Thymus (tissue), 11 donors: ENCODE measurements at regions not wholly inside any gene's neighbourhood (a gene's known extent, or its start where the extent isn't known, plus 50 kb on each side); places are given as distances from the start of the nearest gene placed in this dataset.

Experiments used
- DNase-seq, 9 donors: peaks; one replicate each; pipeline ENCODE4 v3.0.0-alpha.2; 2013; ENCODE audit warnings: low spot score in 9 of 9, low read depth in 6 of 9, missing footprints in 1 of 9
- H3K27ac ChIP-seq, 2 donors: one replicate each; pipeline ENCODE4 v1.5.1; 2013; ENCODE audit warnings: control low read depth in 1 of 2, low read depth in 1 of 2, low read length in 1 of 2, mild to moderate bottlenecking in 1 of 2, moderate library complexity in 1 of 2
- H3K27me3 ChIP-seq, 2 donors: one replicate each; pipeline ENCODE4 v1.5.1; 2013; ENCODE audit warnings: low read length in 1 of 2; ENCODE audit not compliant: control insufficient read depth in 2 of 2, insufficient read depth in 1 of 2
- H3K36me3 ChIP-seq, 2 donors: one replicate each; pipeline ENCODE4 v1.5.1; 2013; ENCODE audit warnings: low read length in 1 of 2, mild to moderate bottlenecking in 1 of 2, moderate library complexity in 1 of 2; ENCODE audit not compliant: control insufficient read depth in 2 of 2, insufficient read depth in 2 of 2
- H3K4me1 ChIP-seq, 2 donors: one replicate each; pipeline ENCODE4 v1.5.1; 2013; ENCODE audit warnings: low read length in 2 of 2; ENCODE audit not compliant: control insufficient read depth in 2 of 2, insufficient read depth in 2 of 2
- H3K4me3 ChIP-seq, 2 donors: one replicate each; pipeline ENCODE4 v1.5.1; 2013; ENCODE audit warnings: low read length in 2 of 2, control low read depth in 1 of 2, mild to moderate bottlenecking in 1 of 2
- H3K9me3 ChIP-seq, 2 donors: one replicate each; pipeline ENCODE4 v1.5.1; 2013; ENCODE audit warnings: low read length in 1 of 2, mild to moderate bottlenecking in 1 of 2; ENCODE audit not compliant: control insufficient read depth in 2 of 2, insufficient read depth in 1 of 2
- WGBS: extraction: QIAGEN DNeasy Blood & Tissue Kit; methylation state at CpG from one replicate; pipeline ENCODE4 v1.1.7; 2013; 5-methylcytosine and 5-hydroxymethylcytosine counted together
- donor health status: healthy.

GRCh38 chr14:46788994-46789393 lies 137.4 kb upstream of the RPL10L start:
- no peak overlapping the region for H3K4me3 ChIP-seq
- no peaks in the 10 kb centered on the region for H3K27me3 ChIP-seq
- 89% methylated on average over 2 of the region's 2 CpGs for WGBS
- no peaks in the 10 kb centered on the region for H3K36me3 ChIP-seq
- no peak overlapping the region for H3K27ac ChIP-seq
- DNase-seq = no peak
- H3K9me3 ChIP-seq = no peaks in the 10 kb centered on the region
- no peaks in the 10 kb centered on the region for H3K4me1 ChIP-seq

- Histone ChIP-seq H3K36me3 (no peaks in the 10 kb centered on the region), H3K4me1 (no peaks in the 10 kb centered on the region), H3K4me3 (no peak overlapping the region), H3K9me3 (peaks cover 0 to 6% of the 10 kb centered on the region in 2 donors), H3K27ac (no peak overlapping the region), H3K27me3 (no peaks in the 10 kb centered on the region)
- no peak for DNase-seq
- 96% methylated on average over 1 of the region's 1 CpG for WGBS
Observed at GRCh38 chr14:46782281-46782680, 130.7 kb upstream of the RPL10L start.

- no peak overlapping the region for H3K4me3 ChIP-seq
- H3K27me3 ChIP-seq = no peaks in the 10 kb centered on the region
- H3K9me3 ChIP-seq = no peaks in the 10 kb centered on the region
- H3K36me3 ChIP-seq = no peaks in the 10 kb centered on the region
- H3K27ac ChIP-seq = no peak overlapping the region
- WGBS = 77% methylated on average over 1 of the region's 1 CpG
- H3K4me1 ChIP-seq = no peaks in the 10 kb centered on the region
- peak in 1 of 9 donors; percentile 11 for DNase-seq
Observed at GRCh38 chr14:46769292-46769691, 117.7 kb upstream of the RPL10L start.

GRCh38 chr14:46747001-46747652 lies 95.5 kb upstream of the RPL10L start:
- H3K36me3 ChIP-seq = no peaks in the 10 kb centered on the region
- no peak overlapping the region for H3K4me3 ChIP-seq
- WGBS = 91% methylated on average over 5 of the region's 5 CpGs
- H3K27me3 ChIP-seq = no peaks in the 10 kb centered on the region
- no peaks in the 10 kb centered on the region for H3K9me3 ChIP-seq
- no peaks in the 10 kb centered on the region for H3K4me1 ChIP-seq
- DNase-seq = no peak
- no peak overlapping the region for H3K27ac ChIP-seq

- H3K4me3 ChIP-seq = no peak overlapping the region
- no peaks in the 10 kb centered on the region for H3K4me1 ChIP-seq
- H3K27ac ChIP-seq = no peak overlapping the region
- WGBS = 75% methylated on average over 4 of the region's 4 CpGs
- H3K36me3 ChIP-seq = no peaks in the 10 kb centered on the region
- DNase-seq = no peak
- H3K27me3 ChIP-seq = no peaks in the 10 kb centered on the region
- H3K9me3 ChIP-seq = no peaks in the 10 kb centered on the region
Observed at GRCh38 chr14:46734286-46734685, 82.7 kb upstream of the RPL10L start.

- H3K9me3 ChIP-seq = no peaks in the 10 kb centered on the region
- no peak overlapping the region for H3K4me3 ChIP-seq
- no peaks in the 10 kb centered on the region for H3K4me1 ChIP-seq
- WGBS = 95% methylated on average over 3 of the region's 3 CpGs
- no peaks in the 10 kb centered on the region for H3K27me3 ChIP-seq
- no peaks in the 10 kb centered on the region for H3K36me3 ChIP-seq
- no peak for DNase-seq
- H3K27ac ChIP-seq = no peak overlapping the region
Observed at GRCh38 chr14:46717211-46717610, 65.6 kb upstream of the RPL10L start.
